Tibial nerve (tissue), 4 donors: ENCODE measurements at regions not wholly inside any gene's neighbourhood (a gene's known extent, or its start where the extent isn't known, plus 50 kb on each side); places are given as distances from the start of the nearest gene placed in this dataset.

ENCODE experiments used
- CTCF ChIP-seq, 5 experiments: fragments of 200-600 bp in 3 of 5; fragments of 450-650 bp in 2 of 5; sonication (generic) in 3 of 5; IDR thresholded peaks; one replicate each; pipeline ENCODE4 v1.5.1; 2016 to 2019; ENCODE audit warnings: antibody characterized with exemption in 5 of 5, mild to moderate bottlenecking in 3 of 5, moderate library complexity in 2 of 5
- EP300 ChIP-seq, 2 donors: sonication (generic); formaldehyde crosslinking; IDR thresholded peaks; one replicate each; pipeline ENCODE4 v1.6.1; 2017; ENCODE audit warnings: antibody characterized with exemption in 2 of 2, mild to moderate bottlenecking in 1 of 2
- POLR2A ChIP-seq, 2 donors: fragments of 450-650 bp; IDR thresholded peaks; one replicate each; pipeline ENCODE4 v1.6.1; 2017; ENCODE audit warnings: antibody characterized with exemption in 2 of 2, mild to moderate bottlenecking in 2 of 2, moderate library complexity in 2 of 2

DNA sequence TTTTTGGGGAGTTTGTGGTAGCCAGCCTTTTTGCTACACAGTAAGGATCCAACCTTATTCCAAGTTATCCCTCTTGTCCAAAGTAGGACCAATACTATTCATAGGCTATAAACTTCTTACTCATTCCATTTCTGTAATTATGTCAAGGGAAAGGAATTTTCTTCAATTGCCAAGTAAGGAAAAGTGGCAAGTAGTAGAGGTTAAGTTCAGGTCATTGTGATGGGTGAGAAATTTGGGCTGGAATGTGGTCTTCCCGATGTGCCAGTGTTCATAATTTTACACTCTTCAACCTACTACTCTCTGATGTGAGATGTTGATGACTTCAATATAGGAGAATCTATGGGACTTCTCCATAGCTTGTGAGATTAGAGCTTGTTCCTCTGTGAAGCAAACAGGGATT is 648.8 kb downstream of the METTL15 start:
- TF ChIP-seq CTCF (IDR thresholded peaks at IDR 0.05), result no peak
- TF ChIP-seq POLR2A (IDR thresholded peaks at IDR 0.05), result no peak
- TF ChIP-seq EP300 (IDR thresholded peaks at IDR 0.05), result no peak
